Neuronal stem cell (in vitro differentiated cells): ENCODE measurements at regions not wholly inside any gene's neighbourhood (a gene's known extent, or its start where the extent isn't known, plus 50 kb on each side); places are given as distances from the start of the nearest gene placed in this dataset.

Source experiments
- DNase-seq: peaks from one replicate; pipeline ENCODE4 v3.0.0-alpha.2; 2013; ENCODE audit warnings: low spot score
- H2AFZ ChIP-seq: one replicate; pipeline ENCODE4 v1.6.1; 2013; ENCODE audit warnings: mild to moderate bottlenecking, low read length, inconsistent platforms
- H2AK5ac ChIP-seq: 2 replicates; pipeline ENCODE4 v1.6.1; 2013; ENCODE audit warnings: low read depth, mild to moderate bottlenecking, inconsistent platforms, low read length, moderate library complexity, mixed read lengths
- H2BK120ac ChIP-seq: 2 replicates; pipeline ENCODE4 v1.6.1; 2013; ENCODE audit warnings: low read depth, mild to moderate bottlenecking, inconsistent platforms, low read length, moderate library complexity, mixed read lengths
- H2BK12ac ChIP-seq: one replicate; pipeline ENCODE4 v1.6.1; 2013; ENCODE audit warnings: low read length, inconsistent platforms
- H2BK15ac ChIP-seq: 2 replicates; pipeline ENCODE4 v1.6.1; 2013; ENCODE audit warnings: mild to moderate bottlenecking, low read length, inconsistent platforms, mixed read lengths
- H2BK5ac ChIP-seq: one replicate; pipeline ENCODE4 v1.6.1; 2013; ENCODE audit warnings: inconsistent platforms, mild to moderate bottlenecking, low read length, moderate library complexity
- H3K14ac ChIP-seq: one replicate; pipeline ENCODE4 v1.6.1; 2013; ENCODE audit warnings: low read length, inconsistent platforms
- H3K18ac ChIP-seq: 2 replicates; pipeline ENCODE4 v1.6.1; 2013; ENCODE audit warnings: low read length, inconsistent platforms
- H3K23ac ChIP-seq: 2 replicates; pipeline ENCODE4 v1.6.1; 2013; ENCODE audit warnings: low read depth, mild to moderate bottlenecking, mixed read lengths, low read length, inconsistent platforms; ENCODE audit not compliant: poor library complexity
- H3K27ac ChIP-seq: replicated peaks from 3 replicates; pipeline ENCODE4 v1.5.1; 2013; ENCODE audit warnings: low read length, inconsistent platforms
- H3K27me3 ChIP-seq, 3 experiments: 2 replicates each; pipeline ENCODE4 v1.6.1; 2013; ENCODE audit warnings: low read length in 3 of 3, mild to moderate bottlenecking in 2 of 3, inconsistent platforms in 1 of 3, low read depth in 1 of 3, mixed read lengths in 1 of 3, moderate library complexity in 1 of 3; ENCODE audit not compliant: control insufficient read depth in 3 of 3, insufficient read depth in 3 of 3
- H3K36me3 ChIP-seq, 2 donors: replicated peaks in 1 of 2; 2 replicates each; pipeline ENCODE4 v1.6.1; 2013; ENCODE audit warnings: low read length in 2 of 2; ENCODE audit not compliant: control insufficient read depth in 2 of 2, insufficient read depth in 2 of 2
- H3K4ac ChIP-seq: 2 replicates; pipeline ENCODE4 v1.6.1; 2013; ENCODE audit warnings: inconsistent platforms, mild to moderate bottlenecking, low read length, moderate library complexity
- H3K4me1 ChIP-seq, 2 donors: 1 replicate in 1 of 2; 2 replicates in 1 of 2; pipeline ENCODE4 v1.6.1; 2013; ENCODE audit warnings: low read length in 2 of 2, low read depth in 1 of 2; ENCODE audit not compliant: control insufficient read depth in 2 of 2, insufficient read depth in 1 of 2
- H3K4me2 ChIP-seq: one replicate; pipeline ENCODE4 v1.6.1; 2013; ENCODE audit warnings: mild to moderate bottlenecking, low read length, inconsistent platforms; ENCODE audit not compliant: insufficient read depth, poor library complexity, severe bottlenecking
- H3K4me3 ChIP-seq, 2 donors: 2 replicates each; pipeline ENCODE4 v1.5.1; 2013; ENCODE audit warnings: low read length in 2 of 2, mild to moderate bottlenecking in 2 of 2, inconsistent platforms in 1 of 2, moderate library complexity in 1 of 2
- H3K79me1 ChIP-seq: one replicate; pipeline ENCODE4 v1.6.1; 2013; ENCODE audit warnings: low read depth, mild to moderate bottlenecking, inconsistent platforms, low read length, moderate library complexity
- H3K9ac ChIP-seq: one replicate; pipeline ENCODE4 v1.6.1; 2013; ENCODE audit warnings: mild to moderate bottlenecking, low read depth, low read length, inconsistent platforms; ENCODE audit not compliant: poor library complexity
- H3K9me3 ChIP-seq, 2 donors: replicated peaks in 1 of 2; 2 replicates each; pipeline versions ENCODE3 to v1.6.1; 2013; ENCODE audit warnings: low read length in 2 of 2, mild to moderate bottlenecking in 2 of 2, inconsistent platforms in 1 of 2, low read depth in 1 of 2, mixed read lengths in 1 of 2, moderate library complexity in 1 of 2; ENCODE audit not compliant: control insufficient read depth in 2 of 2, insufficient read depth in 1 of 2
- H4K8ac ChIP-seq: one replicate; pipeline ENCODE4 v1.6.1; 2013; ENCODE audit warnings: low read depth, mild to moderate bottlenecking, inconsistent platforms, low read length, moderate library complexity
- H4K91ac ChIP-seq: one replicate; pipeline ENCODE4 v1.6.1; 2013; ENCODE audit warnings: low read length, low read depth, mild to moderate bottlenecking, inconsistent platforms; ENCODE audit not compliant: poor library complexity
- WGBS, 2 donors: extraction: QIAGEN DNeasy Blood & Tissue Kit; methylation state at CpG; one replicate each; pipeline ENCODE4 v1.1.7; 2013; ENCODE audit warnings: missing lambda C conversion rate in 2 of 2, mixed read lengths in 1 of 2; ENCODE audit not compliant: insufficient read length in 2 of 2, insufficient replicate concordance in 1 of 2; ENCODE audit errors: extremely low coverage in 2 of 2; 5-methylcytosine and 5-hydroxymethylcytosine counted together

DNA sequence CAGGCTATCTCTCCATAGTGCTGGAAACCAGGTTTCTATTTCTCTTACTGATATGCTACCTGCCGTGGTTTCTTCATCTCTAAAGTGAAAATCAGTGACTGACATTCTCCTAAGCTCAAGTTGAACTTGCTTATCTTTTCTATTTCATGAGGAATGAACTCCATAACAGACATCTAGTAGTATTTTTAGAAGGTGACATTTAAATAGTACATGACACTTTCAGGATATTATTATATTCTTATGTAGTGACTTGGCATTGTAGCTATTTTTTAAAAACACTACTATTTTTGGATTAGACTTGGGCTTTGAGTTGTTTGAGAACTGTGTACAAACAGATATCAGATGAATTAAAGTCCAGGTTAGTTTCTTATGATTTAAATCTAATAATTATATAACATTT lies 1381.8 kb downstream of the DSC3 start:
- Histone ChIP-seq H3K23ac (no peak overlapping the region), H2BK120ac (no peak overlapping the region), H2BK5ac (no peak overlapping the region), H3K36me3 (no peaks in the 10 kb centered on the region), H2AK5ac (no peak overlapping the region), H3K79me1 (no peaks in the 10 kb centered on the region), H3K4me3 (no peak overlapping the region), H3K27me3 (no peaks in the 10 kb centered on the region), H2AFZ (no peak overlapping the region), H3K4me2 (no peak overlapping the region), H2BK12ac (no peak overlapping the region), H3K18ac (no peak overlapping the region), H4K8ac (no peak overlapping the region), H2BK15ac (no peak overlapping the region), H3K27ac (no peak overlapping the region), H3K4ac (no peak overlapping the region), H4K91ac (no peak overlapping the region), H3K9ac (no peak overlapping the region), H3K14ac (no peak overlapping the region), H3K4me1 (no peaks in the 10 kb centered on the region), H3K9me3 (no peaks in the 10 kb centered on the region)
- DNase-seq, result no peak
- no CpG with 5 or more reads among the region's 1 CpG for WGBS, 2 donors

DNA sequence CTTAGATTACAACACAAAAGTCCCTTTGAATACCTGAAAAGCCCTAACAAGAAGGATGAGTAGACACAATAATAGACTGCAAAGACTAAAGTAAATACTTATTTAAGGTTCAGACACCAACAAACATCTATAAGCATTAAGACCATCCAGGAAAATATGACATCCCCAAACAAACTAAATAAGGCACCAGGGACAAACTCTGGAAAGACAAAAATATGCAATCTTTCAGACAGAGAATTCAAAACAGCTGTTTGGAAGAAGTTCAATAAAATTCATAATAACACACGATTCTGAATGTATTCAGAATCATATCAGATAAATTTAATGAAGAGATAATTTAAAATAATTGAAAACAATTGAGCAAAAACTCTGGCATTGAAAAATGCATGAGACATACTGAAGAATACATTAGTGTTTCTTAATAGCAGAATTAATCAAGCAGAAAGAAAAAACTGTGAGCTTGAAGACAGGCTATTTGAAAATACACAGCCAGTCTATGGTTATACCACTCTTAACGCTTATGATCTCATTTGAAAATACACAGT lies 1388.8 kb downstream of the DSC3 start:
- Histone ChIP-seq H3K23ac (no peak overlapping the region), H2BK12ac (no peak overlapping the region), H2BK15ac (no peak overlapping the region), H3K4ac (no peak overlapping the region), H2BK120ac (no peak overlapping the region), H3K14ac (no peak overlapping the region), H3K4me3 (no peak overlapping the region), H4K8ac (no peak overlapping the region), H3K18ac (no peak overlapping the region), H2AFZ (no peak overlapping the region), H3K4me2 (no peak overlapping the region), H3K9ac (no peak overlapping the region), H3K79me1 (no peaks in the 10 kb centered on the region), H2BK5ac (no peak overlapping the region), H3K4me1 (peaks cover 0 to 1% of the 10 kb centered on the region in 2 donors), H2AK5ac (no peak overlapping the region), H4K91ac (no peak overlapping the region), H3K27me3 (no peaks in the 10 kb centered on the region), H3K9me3 (no peaks in the 10 kb centered on the region), H3K36me3 (no peaks in the 10 kb centered on the region), H3K27ac (no peak overlapping the region)
- no CpG with 5 or more reads among the region's 2 CpGs for WGBS, 2 donors
- no peak for DNase-seq

- Histone ChIP-seq H3K27ac (no peak overlapping the region), H4K91ac (no peak overlapping the region)
- no peak for DNase-seq
Observed at GRCh38 chr18:29652797-29653196, 1389.7 kb downstream of the DSC3 start.

GRCh38 chr18:29651122-29651680 lies 1391.3 kb downstream of the DSC3 start:
- no peak overlapping the region for H3K9ac ChIP-seq
- no CpG with 5 or more reads among the region's 3 CpGs for WGBS, 2 donors
- no peak overlapping the region for H2BK5ac ChIP-seq
- H3K23ac ChIP-seq, result no peak overlapping the region
- no peak overlapping the region for H4K8ac ChIP-seq
- no peak overlapping the region for H4K91ac ChIP-seq
- H3K18ac ChIP-seq, result no peak overlapping the region
- no peak overlapping the region for H3K27ac ChIP-seq
- H2AK5ac ChIP-seq, result no peak overlapping the region
- no peak overlapping the region for H3K4me3 ChIP-seq
- no peaks in the 10 kb centered on the region for H3K79me1 ChIP-seq
- no peak overlapping the region for H2AFZ ChIP-seq
- H2BK12ac ChIP-seq, result no peak overlapping the region
- H3K4me2 ChIP-seq, result no peak overlapping the region
- peaks cover 0 to 1% of the 10 kb centered on the region in 2 donors for H3K4me1 ChIP-seq
- H3K9me3 ChIP-seq, result no peaks in the 10 kb centered on the region
- no peak overlapping the region for H2BK15ac ChIP-seq
- H3K27me3 ChIP-seq, result no peaks in the 10 kb centered on the region
- no peak for DNase-seq
- no peak overlapping the region for H3K4ac ChIP-seq
- no peak overlapping the region for H3K14ac ChIP-seq
- H2BK120ac ChIP-seq, result no peak overlapping the region
- no peaks in the 10 kb centered on the region for H3K36me3 ChIP-seq

More at GRCh38 chr18:29652797-29653196, 1389.7 kb downstream of the DSC3 start:
- no CpG with 5 or more reads among the region's 2 CpGs for WGBS, 2 donors
- Histone ChIP-seq H3K4me1 (peaks cover 0 to 1% of the 10 kb centered on the region in 2 donors), H3K18ac (no peak overlapping the region), H3K36me3 (no peaks in the 10 kb centered on the region), H4K8ac (no peak overlapping the region), H2AFZ (no peak overlapping the region), H3K79me1 (no peaks in the 10 kb centered on the region), H3K4ac (no peak overlapping the region), H3K9ac (no peak overlapping the region), H2BK5ac (no peak overlapping the region), H3K4me2 (no peak overlapping the region), H3K4me3 (no peak overlapping the region), H2AK5ac (no peak overlapping the region), H3K14ac (no peak overlapping the region), H3K23ac (no peak overlapping the region), H3K9me3 (no peaks in the 10 kb centered on the region), H2BK12ac (no peak overlapping the region), H3K27me3 (no peaks in the 10 kb centered on the region), H2BK15ac (no peak overlapping the region), H2BK120ac (no peak overlapping the region)
